ENCODE measurements at regions not wholly inside any gene's neighbourhood (a gene's known extent, or its start where the extent isn't known, plus 50 kb on each side); places are given as distances from the start of the nearest gene placed in this dataset.

- TF ChIP-seq HDAC2 (IDR thresholded peaks at IDR 0.05; ENCODE audit: borderline replicate concordance in 1 of 2, low read depth in 2 of 2, low read length in 2 of 2) (no peak), EZH2 (IDR thresholded peaks at IDR 0.05; ENCODE audit: low read depth, low read length, severe bottlenecking) (no peak), EP300 (IDR thresholded peaks at IDR 0.05; ENCODE audit: borderline replicate concordance in 1 of 2, low read depth in 2 of 2, low read length in 2 of 2) (no peak), POLR2A (IDR thresholded peaks at IDR 0.05; ENCODE audit: control extremely low read depth in 1 of 2, low read depth in 2 of 2, low read length in 2 of 2) (no peak), SAP30 (IDR thresholded peaks at IDR 0.05; ENCODE audit: insufficient read depth, insufficient replicate concordance, low read length) (no peak), USF2 (IDR thresholded peaks at IDR 0.05; ENCODE audit: low read length) (no peak), YY1 (IDR thresholded peaks at IDR 0.05; ENCODE audit: low read depth, low read length) (no peak), BACH1 (IDR thresholded peaks at IDR 0.05; ENCODE audit: low read length) (no peak), TAF1 (IDR thresholded peaks at IDR 0.05; ENCODE audit: low read depth, low read length) (no peak), CHD1 (IDR thresholded peaks at IDR 0.05; ENCODE audit: low read depth, low read length) (no peak)
- TF ChIP-seq, protein P1, sequence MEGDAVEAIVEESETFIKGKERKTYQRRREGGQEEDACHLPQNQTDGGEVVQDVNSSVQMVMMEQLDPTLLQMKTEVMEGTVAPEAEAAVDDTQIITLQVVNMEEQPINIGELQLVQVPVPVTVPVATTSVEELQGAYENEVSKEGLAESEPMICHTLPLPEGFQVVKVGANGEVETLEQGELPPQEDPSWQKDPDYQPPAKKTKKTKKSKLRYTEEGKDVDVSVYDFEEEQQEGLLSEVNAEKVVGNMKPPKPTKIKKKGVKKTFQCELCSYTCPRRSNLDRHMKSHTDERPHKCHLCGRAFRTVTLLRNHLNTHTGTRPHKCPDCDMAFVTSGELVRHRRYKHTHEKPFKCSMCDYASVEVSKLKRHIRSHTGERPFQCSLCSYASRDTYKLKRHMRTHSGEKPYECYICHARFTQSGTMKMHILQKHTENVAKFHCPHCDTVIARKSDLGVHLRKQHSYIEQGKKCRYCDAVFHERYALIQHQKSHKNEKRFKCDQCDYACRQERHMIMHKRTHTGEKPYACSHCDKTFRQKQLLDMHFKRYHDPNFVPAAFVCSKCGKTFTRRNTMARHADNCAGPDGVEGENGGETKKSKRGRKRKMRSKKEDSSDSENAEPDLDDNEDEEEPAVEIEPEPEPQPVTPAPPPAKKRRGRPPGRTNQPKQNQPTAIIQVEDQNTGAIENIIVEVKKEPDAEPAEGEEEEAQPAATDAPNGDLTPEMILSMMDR (IDR thresholded peaks at IDR 0.05; ENCODE audit: control extremely low read depth in 1 of 3, insufficient read depth in 1 of 3, low read depth in 1 of 3, low read length in 3 of 3), result no peak
Observed at GRCh38 chr5:25330721-25331120, 685.9 kb upstream of the CDH10 start.

Measured in H1 (cell line).